Osteoblast (primary cell): ENCODE measurements at regions not wholly inside any gene's neighbourhood (a gene's known extent, or its start where the extent isn't known, plus 50 kb on each side); places are given as distances from the start of the nearest gene placed in this dataset. TPM values are rescaled to one million over a fixed set of nuclear protein-coding genes. Genes with fewer than 3 reads are reported as not detected.
"Not testable (repeated sequence)": the region's sequence is repeated elsewhere in the genome, so short reads cannot be mapped to it uniquely, and the experiment has no call there.

Source experiments
- DNase-seq: peaks from one replicate; pipeline ENCODE4 v3.0.0; 2011; ENCODE audit warnings: low spot score, mixed read lengths; ENCODE audit not compliant: insufficient read length; ENCODE audit errors: missing footprints
- H2AFZ ChIP-seq: 2 replicates; pipeline ENCODE4 v1.6.0; 2011; ENCODE audit warnings: mild to moderate bottlenecking, low read length
- H3K27ac ChIP-seq: 2 replicates; pipeline ENCODE4 v1.5.1; 2011; ENCODE audit warnings: mild to moderate bottlenecking, low read depth, low read length, moderate library complexity
- H3K27me3 ChIP-seq: 2 replicates; pipeline ENCODE4 v1.6.0; 2012; ENCODE audit warnings: mild to moderate bottlenecking, control low read depth, inconsistent platforms, low read length, moderate library complexity; ENCODE audit not compliant: insufficient read depth
- H3K36me3 ChIP-seq: 2 replicates; pipeline ENCODE4 v1.5.1; 2011; ENCODE audit warnings: mild to moderate bottlenecking, low read length, control low read depth, moderate library complexity; ENCODE audit not compliant: insufficient read depth
- H3K4me1 ChIP-seq: 2 replicates; pipeline ENCODE4 v1.5.1; 2011; ENCODE audit warnings: mild to moderate bottlenecking, low read length, control low read depth, moderate library complexity; ENCODE audit not compliant: insufficient read depth
- H3K4me2 ChIP-seq: 2 replicates; pipeline ENCODE4 v1.6.0; 2011; ENCODE audit warnings: mild to moderate bottlenecking, low read length; ENCODE audit not compliant: insufficient read depth
- H3K4me3 ChIP-seq: fragments of 200-600 bp; sonication (generic); 3 replicates; pipeline ENCODE4 v1.5.1; 2012; ENCODE audit warnings: mild to moderate bottlenecking, low read length, inconsistent platforms; ENCODE audit not compliant: insufficient read depth
- H3K79me2 ChIP-seq: 2 replicates; pipeline ENCODE4 v1.6.0; 2012; ENCODE audit warnings: mild to moderate bottlenecking, low read length, control low read depth, inconsistent platforms; ENCODE audit not compliant: insufficient read depth
- H3K9me3 ChIP-seq: 2 replicates; pipeline ENCODE4 v1.5.1; 2011; ENCODE audit warnings: low read depth, low read length, control low read depth
- H4K20me1 ChIP-seq: 2 replicates; pipeline ENCODE4 v1.6.0; 2012; ENCODE audit warnings: mild to moderate bottlenecking, low read length, control low read depth; ENCODE audit not compliant: insufficient read depth
- small RNA-seq: library from RNA; depleted of rRNA; stranded (forward); fragments of <200 nt; gene quantifications from one replicate; pipeline ENCODE3, GENCODE V24; 2012

DNA sequence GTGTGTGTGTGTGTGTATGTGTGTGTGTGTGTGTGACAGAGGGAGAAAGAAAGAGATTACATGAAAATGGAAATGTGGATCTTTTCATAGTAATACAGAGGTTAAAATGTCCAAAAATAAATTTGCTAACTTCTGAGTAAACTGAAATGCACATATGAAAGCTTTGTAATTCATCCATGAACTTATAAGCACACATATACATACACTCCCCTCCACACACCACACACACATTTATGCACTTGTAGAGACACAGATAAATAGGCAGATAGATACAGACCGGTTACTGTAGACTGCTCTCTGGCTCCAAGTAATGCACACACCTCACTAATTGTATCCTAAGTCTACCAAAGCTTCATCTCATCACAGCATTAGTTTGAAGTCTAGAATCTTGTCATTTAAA, 50.5 kb upstream of the PTPN20 start:
- not testable (repeated sequence) for DNase-seq, H3K4me3 ChIP-seq, H3K9me3 ChIP-seq, H2AFZ ChIP-seq, H3K4me1 ChIP-seq, H3K79me2 ChIP-seq, H3K27me3 ChIP-seq, H3K27ac ChIP-seq, H3K4me2 ChIP-seq, H4K20me1 ChIP-seq, H3K36me3 ChIP-seq

Small RNA genes lying in the stretch of these regions (small RNA-seq; reads per million reads assigned to genes)
- gene RNA5SP311, result not detected
